ENCODE measurements at regions not wholly inside any gene's neighbourhood (a gene's known extent, or its start where the extent isn't known, plus 50 kb on each side); places are given as distances from the start of the nearest gene placed in this dataset.

DNA sequence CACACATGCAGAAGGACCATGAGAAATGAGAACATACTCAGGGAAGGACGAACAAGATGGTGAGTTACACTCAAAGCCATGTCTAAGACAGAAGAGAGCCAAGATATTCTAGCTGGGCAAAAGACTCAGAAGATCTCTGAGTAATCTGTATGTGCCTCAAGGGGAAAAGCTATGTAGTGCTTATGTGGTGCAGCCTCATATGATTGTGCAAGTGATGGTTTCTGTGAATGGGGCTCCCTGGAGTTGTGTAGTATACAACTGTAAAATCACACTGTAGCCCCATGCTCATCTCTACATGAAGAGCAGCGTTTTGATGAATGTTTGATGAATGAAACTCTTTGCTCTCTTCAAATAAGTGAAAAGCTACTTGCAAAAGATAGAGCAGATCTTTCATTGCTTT lies 57.5 kb downstream of the OSR1 start:
- no peak for DNase-seq

DNA sequence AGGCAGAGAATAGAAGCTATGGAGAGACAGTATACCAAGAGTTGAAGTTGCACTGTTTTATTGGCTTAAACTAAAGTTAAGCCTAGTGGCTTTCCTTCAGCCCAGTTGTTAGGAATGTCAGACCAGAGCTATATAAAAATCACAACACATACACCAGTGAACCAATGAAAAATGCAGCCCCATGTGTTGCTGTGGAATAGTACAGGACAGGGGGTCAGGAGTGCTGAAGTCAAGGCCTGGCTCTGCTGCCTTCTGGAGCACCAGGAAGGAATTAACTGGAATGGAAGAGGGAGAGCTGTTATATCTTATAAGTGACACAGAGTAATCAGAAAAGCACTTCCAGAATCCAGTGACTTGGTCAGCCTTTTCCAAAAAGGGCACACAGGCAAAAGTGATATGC lies 58.9 kb downstream of the OSR1 start:
- no peak for DNase-seq

DNA sequence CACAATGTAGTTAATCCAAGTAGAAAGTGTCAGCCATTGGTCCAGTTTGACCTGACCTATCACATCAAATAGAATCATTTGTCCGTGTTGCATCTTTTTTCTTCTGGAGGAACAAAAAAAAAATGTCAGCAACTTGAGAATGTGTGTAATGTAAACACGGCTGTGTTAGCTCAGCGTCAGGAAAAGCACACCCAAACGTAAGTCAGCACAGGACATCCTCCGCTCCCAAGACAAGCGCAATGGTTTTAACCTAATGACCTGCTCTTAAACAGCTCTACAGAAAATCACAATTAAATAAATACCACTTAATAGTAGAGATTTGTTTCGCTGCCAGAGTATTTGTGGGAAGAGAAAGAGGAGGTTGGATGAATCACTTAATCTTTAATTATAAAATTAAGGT lies 59.4 kb downstream of the OSR1 start:
- peak; percentile 16 to 17 for DNase-seq

DNA sequence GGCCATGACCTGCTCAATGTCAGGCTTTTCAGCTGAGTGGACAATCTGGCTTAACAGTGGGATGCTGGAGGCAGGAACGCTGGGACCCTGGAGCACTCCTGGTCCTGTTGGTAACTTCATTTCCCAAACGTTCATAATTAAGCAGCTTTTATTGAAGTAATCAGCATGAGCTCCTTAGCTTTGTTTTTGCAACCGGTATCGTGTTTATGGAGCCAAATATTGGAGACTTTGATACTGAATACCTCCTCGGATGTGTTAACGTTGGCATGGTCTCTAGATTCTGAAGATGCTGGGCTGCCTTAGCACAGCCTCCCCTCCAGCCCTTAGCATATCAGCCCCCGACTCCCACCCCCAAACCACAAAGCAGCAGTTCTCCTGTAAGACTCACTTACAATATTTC lies 60.7 kb downstream of the OSR1 start:
- no peak for DNase-seq

DNA sequence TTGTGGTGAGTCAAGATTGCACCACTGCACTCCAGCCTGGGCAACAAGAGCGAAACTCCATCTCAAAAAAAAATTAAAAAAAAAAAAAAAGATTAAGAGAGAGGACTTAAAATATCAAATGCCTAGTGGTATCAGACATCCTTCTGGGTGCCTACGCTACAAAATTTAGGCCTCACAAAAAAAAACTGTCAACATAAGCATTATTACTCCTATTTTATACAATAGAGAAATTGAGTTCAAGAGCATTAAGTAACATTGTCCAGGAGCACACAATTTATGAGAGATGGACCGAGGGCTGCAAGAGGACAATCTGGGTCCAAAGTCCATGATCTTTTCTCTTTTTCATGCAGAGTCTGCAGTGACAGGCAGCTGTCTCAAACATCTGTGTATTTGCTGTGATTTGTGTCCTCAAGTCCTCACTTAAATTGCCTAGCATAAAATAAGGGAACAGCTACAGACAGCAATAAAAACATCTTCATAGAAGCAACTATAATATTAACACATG lies 62.4 kb downstream of the OSR1 start:
- DNase-seq: no peak

DNA sequence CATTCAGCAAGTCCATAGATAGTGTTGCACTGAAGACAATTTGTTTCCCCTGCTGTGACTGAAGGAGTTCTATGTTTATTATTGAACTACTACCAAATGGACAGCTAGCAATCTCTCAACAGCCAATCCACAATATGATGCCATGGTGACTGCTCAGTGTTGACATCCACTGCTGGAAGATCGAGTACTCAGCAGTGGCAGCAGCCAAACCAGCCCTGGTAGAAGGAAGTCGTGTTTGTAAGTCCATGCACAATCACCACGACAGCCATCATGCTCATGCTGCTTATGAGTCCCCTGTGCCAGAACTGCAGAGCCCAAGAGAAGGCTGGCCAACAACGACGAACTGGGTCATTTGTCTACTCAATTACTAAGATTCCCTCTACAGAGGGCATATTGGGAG lies 66.4 kb downstream of the OSR1 start:
- no peak for DNase-seq

DNA sequence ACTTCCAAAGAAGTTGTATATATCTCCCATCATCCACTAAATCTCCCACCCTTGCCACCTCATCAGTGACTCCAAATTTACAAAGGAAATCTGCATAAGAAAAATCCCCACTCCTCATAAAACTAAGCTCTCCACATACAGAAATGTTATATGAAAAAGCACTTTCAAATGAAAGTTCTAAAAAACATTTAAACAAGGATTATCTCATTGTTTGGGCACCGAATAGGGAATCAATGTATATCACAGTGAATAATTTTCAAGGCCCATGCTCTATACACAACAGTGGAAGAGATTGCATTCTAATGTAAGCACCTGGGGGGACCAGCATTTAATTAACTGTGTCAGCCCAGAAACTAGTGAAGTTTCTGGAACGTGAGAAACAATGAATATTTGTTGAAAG lies 70.1 kb downstream of the OSR1 start:
- DNase-seq: no peak

DNA sequence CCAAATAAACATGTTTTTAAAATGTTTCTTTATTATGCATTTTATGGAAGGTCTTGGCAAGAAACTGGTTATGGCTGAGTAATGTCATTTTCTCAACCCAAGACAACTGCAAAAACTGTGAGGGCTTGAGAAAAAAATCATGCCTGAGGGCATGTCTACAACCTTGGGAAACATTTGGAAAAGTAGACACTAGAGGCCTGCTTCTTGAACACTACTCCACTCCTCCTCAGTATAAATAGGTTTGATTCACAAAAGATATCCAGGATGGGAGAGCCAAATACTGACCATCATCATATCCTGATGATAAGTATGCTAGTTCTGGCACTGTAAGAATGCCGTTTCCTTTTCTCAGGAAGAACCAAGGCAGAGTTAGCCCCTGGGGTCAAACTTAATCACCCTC lies 71.1 kb downstream of the OSR1 start:
- no peak for DNase-seq

DNA sequence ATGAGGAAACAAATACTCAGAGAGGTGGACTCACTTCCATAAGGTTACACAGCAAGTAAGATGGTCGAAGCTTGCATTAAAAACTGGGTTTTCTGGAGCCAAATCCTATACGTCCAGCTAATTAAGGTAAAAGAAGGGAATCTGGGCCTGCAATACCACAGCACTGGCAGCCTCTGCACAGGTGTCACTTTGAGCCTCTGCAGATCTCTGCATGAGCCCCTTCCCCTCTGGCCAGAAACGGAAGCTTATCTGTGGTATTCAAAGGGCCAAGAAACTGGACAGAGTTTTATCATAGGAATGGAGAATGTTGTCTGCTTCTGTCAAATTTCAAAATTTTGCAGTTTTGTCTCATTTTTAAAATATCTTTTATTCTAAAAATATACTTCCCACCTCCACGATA lies 76.1 kb downstream of the OSR1 start:
- DNase-seq: no peak

DNA sequence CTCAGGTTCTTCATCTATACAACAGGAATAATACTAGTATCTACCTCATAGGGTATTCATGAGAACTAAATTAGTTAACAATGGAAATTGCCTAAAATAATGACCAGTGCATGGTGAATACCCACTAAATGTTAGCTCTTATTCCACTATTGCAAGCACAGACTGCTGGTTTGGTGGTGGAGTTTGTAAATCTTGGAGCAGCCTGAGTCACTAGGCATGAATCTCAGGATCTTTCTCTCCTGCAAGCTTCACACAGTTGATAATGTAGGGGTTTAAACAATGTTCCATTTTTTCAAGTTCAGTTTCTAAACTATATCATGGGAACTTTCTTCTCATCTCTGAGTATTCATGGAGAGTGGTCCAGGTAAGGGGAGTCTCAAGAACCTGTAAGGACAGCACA lies 84.0 kb downstream of the OSR1 start:
- no peak for DNase-seq

DNA sequence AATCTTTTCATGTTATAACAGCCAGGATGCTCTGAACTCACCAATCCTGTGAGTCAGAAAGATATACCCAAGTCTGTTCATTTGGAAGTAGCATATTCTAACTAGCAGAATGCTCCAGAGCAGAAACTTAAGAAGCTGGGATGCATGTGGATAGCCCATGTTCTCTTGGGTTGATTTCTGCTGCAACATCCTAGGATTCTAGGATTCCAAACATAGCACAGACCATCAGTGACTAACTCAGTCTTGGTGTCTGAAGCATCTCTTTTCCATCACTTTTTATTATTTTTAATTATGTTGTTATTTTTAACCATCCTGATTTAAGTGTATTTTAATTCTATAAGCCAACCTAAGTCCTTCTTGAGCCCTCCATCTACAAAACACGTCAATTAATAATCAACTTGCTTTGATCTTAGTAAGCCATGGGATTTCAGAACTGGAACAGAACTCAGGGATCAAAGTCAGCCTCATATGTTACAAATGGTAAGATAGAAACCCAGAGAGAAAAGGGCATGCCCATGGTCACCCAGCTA lies 85.4 kb downstream of the OSR1 start:
- DNase-seq: no peak

DNA sequence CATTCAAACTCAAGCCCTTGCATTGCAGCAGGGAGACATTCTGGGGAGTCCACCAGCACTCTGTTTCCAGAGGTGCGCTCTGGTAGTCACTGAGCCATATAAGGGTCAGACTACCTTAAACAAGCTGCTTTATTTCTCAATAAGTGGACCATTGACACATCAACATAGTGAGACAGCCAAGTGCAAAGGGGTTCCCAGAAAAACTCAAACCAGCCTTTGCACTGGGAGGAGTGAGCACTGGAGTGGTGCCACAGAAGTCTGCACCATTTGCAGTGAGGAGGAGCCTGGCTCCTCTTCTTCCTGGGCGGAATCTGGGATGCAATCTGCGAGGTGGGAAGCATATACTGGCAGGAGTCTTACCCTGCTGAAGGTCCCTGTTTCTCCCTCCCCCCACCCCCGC lies 86.4 kb downstream of the OSR1 start:
- DNase-seq: no peak

DNA sequence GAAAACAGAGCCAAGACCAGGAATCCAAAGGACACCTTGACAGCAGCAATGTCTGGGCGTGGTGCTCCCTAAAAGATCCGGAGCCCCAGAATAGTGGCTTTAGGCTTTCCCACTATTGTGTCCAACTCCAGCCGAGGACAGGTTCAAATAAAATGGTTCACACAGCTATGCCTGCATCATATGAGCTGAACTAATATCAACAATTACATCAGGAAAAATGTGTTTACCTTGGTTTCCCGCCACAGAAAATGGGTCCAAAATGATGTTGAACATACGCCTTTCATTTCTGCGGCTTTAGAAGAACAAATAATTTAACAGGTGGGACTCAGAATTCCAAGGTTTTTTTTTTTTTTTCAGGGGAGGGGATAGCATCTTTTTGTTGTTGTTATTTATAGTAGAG lies 93.6 kb downstream of the OSR1 start:
- no peak for DNase-seq

DNA sequence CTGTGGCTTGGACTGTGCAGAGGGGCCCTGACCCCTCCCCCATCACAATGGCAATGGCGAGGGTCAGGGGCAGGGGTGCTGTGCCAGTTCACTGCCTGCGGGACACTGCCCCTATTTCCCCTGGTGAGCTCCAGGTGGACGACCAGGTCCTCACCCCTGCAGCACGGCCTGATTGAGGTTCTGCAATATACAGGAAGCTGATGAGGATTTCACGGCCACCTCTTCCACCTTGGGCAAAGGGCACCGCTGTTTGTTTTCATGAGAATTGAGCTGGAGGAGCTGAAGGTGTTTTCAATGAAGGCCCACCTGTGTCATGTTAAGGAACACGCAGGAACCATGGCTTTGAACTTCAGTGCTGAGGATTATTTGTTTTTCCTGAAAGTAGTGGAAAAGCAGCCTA lies 96.3 kb downstream of the OSR1 start:
- DNase-seq: no peak

DNA sequence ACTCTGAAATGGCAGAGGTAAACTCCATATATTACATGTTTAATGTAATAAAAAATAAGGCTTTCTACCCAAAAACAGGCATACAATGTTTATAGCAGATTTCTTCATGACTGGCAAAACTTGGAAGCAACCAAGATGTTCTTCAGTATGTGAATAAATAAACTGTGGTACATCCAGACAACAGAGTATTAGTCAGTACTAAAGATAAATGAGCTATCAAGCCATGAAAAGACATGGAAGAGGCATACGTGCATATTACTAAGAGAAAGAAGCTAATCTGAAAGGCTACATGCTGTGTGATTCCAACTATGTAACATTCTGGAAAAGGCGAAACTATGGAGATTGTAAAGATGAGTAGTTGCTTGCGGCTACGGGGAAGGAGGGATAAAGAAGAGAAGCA lies 97.4 kb downstream of the OSR1 start:
- DNase-seq: no peak

DNA sequence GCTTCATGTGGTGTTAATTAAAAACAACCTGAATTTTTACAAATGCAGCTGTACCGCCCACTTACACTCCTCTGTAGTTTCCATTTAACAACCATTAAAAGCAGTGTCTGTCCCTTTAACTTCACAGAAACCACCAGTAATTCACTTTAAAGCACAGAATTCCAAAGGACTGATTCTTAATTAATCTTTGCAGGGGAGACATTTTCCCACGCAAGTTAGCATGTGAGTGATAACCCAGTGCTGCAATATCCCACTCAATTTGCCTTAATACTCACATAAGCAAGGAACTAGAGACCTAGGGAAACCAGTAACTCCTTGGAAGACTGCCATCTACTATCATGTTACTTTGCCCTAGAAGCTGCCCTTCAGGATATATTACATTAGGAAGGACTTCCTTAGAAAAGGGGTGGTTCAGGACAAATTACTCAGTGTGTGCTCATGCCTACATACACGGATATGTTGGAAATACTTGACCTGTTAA lies 102.3 kb downstream of the OSR1 start:
- peak in 1 of 2 donors; percentile 8 for DNase-seq

DNA sequence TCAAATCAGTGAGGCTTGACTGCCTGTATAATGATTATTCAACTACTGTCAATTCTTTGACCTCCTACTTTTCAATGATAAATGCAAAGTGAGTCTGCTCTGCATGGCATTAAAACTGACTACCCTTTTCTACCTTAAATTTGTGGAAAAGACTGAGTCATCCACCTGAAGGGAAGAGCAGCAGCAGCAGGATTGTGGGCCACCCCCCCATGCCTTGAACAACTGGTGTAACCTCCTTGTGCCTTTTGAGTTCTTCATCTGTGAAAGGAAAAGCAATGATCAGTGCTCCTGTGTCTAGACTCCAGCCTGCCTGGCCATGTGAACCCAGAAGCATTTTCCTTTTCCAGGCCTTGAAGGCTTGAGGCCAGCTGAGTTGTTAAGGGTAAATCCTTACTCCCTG lies 102.9 kb downstream of the OSR1 start:
- DNase-seq: no peak

DNA sequence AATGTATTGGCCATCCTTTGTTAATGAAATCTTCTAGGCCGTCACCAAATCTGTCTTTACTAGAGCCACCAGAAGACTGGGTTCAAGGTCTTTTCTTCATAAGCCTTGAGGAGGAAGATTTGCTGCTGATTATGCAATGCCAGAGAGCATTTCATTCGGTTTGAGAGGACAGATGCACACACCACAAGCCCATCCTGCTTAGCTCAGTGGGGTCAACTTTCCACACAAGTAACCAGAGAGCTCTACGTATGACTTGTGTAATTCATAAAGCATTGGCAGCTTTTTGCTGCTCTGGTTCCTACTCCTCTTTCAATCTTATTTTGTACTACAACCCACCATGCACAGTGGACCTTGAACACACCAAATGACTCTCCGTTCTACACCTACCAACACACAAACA lies 106.9 kb downstream of the OSR1 start:
- DNase-seq: no peak

DNA sequence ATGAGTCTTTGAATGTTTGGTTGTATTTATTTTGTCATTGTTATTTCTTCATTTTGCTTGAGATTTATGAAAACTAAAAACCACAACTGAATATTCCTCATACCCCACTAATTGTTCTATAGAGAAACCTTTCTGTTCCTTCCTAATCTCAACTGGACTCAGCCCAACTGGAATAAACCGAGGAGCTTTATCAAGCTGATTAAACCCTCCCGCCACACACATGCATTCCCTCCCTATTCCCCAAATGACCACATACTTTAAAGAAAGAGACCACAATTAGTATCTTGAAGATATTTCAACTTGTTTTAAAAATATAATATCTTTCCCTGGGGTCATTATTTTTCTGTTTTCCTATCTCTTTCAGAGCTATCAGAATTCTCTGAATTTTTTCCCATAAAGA lies 107.5 kb downstream of the OSR1 start:
- DNase-seq: no peak

DNA sequence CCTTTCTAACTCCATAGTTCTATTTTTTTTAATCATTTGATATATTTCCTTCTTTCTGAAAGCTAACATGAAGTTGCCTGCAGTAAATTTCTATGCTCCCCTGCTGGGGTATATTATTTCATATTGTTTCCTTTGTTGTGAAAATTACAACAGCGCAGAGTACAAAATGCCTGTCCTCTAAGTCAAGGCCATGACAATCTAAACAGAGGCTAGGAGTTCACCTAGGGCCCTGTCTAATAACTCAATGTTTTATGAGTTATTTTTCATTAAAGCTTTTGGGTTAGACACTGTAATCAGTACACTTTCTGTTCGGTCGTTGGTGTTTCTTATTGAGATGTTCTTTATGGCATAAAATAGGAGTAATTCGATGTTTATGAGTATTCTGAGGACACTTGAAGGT lies 111.2 kb downstream of the OSR1 start:
- DNase-seq: no peak

DNA sequence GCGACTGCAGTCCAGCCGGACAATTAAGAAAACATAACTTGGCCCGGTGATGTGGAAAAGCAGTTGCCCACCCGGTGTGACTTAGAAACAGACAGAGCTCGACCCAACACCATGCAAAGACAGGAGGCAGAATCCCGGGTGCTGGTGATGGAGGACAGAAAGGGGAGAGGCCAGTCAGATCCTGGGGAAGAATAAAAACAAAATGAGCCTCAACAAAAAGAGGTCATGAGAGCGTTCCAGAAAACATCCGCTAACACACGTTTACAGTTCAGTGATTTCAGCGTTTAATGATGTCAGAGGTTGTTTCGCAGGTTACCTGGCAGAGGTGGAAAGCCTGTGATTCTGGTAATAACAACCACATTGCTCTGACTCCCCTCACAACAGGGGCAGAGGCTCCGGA lies 111.9 kb downstream of the OSR1 start:
- no peak for DNase-seq

DNA sequence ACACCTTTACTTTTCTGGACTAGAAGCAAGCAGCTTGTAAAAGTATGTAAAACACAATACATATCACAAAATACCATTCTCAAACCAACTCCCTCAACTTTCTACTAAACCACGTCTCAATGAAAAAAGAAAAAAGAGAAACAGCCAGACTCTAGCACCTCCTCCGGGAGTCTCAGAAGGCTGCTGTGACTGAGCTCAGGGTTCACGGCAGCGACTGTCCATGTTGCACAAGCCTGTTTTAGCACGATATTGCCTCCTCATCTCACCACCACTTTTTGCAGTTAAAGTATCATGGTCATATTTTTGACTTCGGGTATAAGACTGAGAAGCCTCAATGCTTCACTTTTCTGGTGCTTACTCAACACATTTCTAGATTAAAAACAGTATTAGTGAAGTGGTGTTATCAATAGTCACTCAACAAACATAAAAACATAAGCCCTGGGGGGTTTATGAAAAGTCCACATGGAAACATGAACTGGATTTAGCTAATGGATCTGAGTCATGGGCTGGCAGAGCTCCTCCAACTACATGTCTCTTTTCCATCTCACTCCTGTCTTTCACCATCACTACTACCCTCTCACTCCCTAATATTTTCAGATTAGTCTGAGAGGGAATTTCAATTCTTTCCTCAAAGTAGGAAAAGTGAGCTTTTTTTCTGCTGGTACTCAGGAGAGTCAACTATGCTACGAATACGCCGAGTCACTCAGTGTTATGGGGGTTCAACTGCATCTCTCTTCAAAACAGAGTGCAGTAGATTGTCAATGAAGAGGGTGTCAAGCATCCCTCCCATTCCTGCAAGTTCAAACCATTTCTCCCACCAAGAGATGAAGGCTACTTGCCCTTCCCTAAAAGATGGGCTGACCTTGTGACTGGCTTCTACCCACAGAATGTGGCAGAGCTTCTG lies 113.7 kb downstream of the OSR1 start:
- no peak for DNase-seq

DNA sequence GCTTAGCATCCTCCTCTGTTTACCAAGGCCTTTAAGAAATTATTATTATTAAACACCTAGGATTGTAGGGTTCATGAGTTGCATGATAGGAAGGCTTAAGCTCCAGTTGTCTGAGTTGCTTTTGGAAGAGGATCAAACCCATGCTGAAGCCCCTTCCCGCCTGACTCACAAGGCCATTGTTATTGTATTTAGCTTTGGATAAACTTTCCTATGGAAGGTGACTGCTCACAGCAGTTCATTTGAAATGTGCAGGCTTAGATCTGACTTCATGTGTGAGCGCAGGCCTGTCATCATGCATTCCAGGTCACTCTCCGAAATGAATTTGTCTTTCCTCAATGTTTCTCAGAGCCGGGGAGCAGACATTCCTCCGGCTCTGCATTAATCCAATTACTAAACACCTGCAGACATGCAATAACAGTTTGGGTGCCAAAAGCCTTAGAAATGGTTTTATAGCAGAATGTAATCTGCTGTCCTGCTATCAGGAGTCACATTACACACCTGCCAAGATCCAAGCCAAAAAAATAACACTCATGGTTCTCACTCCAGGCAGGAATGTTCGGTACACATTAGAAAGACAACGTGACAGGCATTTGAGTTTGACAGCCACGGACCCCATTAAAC lies 119.9 kb downstream of the OSR1 start:
- no peak for DNase-seq

Measured in right lung (tissue), 2 donors.